Effector memory CD8-positive, alpha-beta T cell (primary cell): ENCODE measurements at regions not wholly inside any gene's neighbourhood (a gene's known extent, or its start where the extent isn't known, plus 50 kb on each side); places are given as distances from the start of the nearest gene placed in this dataset.

Source experiments
- ATAC-seq: fragments of 150-1000 bp; cut with Tn5 transposase; replicated peaks from 2 replicates; pipeline ENCODE4 v1.10.0; 2021; ENCODE audit warnings: mild to moderate bottlenecking, moderate library complexity
- DNase-seq, 3 experiments: peaks; one replicate each; pipeline ENCODE4 v3.0.0; 2021
- H3K27ac Mint-ChIP-seq, 2 donors: one replicate each; pipeline ENCODE4 v1.8.0; 2022; ENCODE audit warnings: mild to moderate bottlenecking in 2 of 2, mixed read lengths in 2 of 2, moderate library complexity in 2 of 2
- H3K27me3 Mint-ChIP-seq, 2 donors: one replicate each; pipeline ENCODE4 v1.8.0; 2022; ENCODE audit warnings: mixed read lengths in 2 of 2
- H3K36me3 Mint-ChIP-seq: one replicate; pipeline ENCODE4 v1.8.0; 2022; ENCODE audit warnings: mild to moderate bottlenecking, moderate library complexity, mixed read lengths; ENCODE audit not compliant: insufficient read depth
- H3K4me1 Mint-ChIP-seq, 2 donors: one replicate each; pipeline ENCODE4 v1.8.0; 2022; ENCODE audit warnings: low read depth in 2 of 2, mixed read lengths in 2 of 2
- H3K4me3 Mint-ChIP-seq, 2 donors: one replicate each; pipeline ENCODE4 v1.8.0; 2022; ENCODE audit warnings: mild to moderate bottlenecking in 2 of 2, mixed read lengths in 2 of 2, moderate library complexity in 2 of 2
- H3K9me3 Mint-ChIP-seq, 2 donors: one replicate each; pipeline ENCODE4 v1.8.0; 2022; ENCODE audit warnings: mixed read lengths in 2 of 2

GRCh38 chr5:152546493-152546892, 141.4 kb upstream of the NMUR2 start:
- ATAC-seq (no peak), DNase-seq (no peak)
- H3K36me3 Mint-ChIP-seq, result no peaks in the 10 kb centered on the region
- H3K4me3 Mint-ChIP-seq, result no peak overlapping the region
- H3K9me3 Mint-ChIP-seq, result no peaks in the 10 kb centered on the region
- H3K4me1 Mint-ChIP-seq, result no peaks in the 10 kb centered on the region
- peaks cover 25 to 42% of the 10 kb centered on the region in 2 donors for H3K27me3 Mint-ChIP-seq
- H3K27ac Mint-ChIP-seq, result no peak overlapping the region

GRCh38 chr5:152547202-152547601, 142.1 kb upstream of the NMUR2 start:
- no peak for DNase-seq
- no peaks in the 10 kb centered on the region for H3K36me3 Mint-ChIP-seq
- H3K9me3 Mint-ChIP-seq, result no peaks in the 10 kb centered on the region
- no peak overlapping the region for H3K4me3 Mint-ChIP-seq
- H3K4me1 Mint-ChIP-seq, result no peaks in the 10 kb centered on the region
- H3K27ac Mint-ChIP-seq, result no peak overlapping the region
- H3K27me3 Mint-ChIP-seq, result peaks cover 18 to 38% of the 10 kb centered on the region in 2 donors
- no peak for ATAC-seq

GRCh38 chr5:152549709-152550108, 144.6 kb upstream of the NMUR2 start:
- ATAC-seq, result no peak
- H3K27me3 Mint-ChIP-seq, result peaks cover 0 to 16% of the 10 kb centered on the region in 2 donors
- no peaks in the 10 kb centered on the region for H3K36me3 Mint-ChIP-seq
- no peaks in the 10 kb centered on the region for H3K9me3 Mint-ChIP-seq
- DNase-seq, result no peak
- no peak overlapping the region for H3K27ac Mint-ChIP-seq
- no peaks in the 10 kb centered on the region for H3K4me1 Mint-ChIP-seq
- no peak overlapping the region for H3K4me3 Mint-ChIP-seq

- H3K36me3 Mint-ChIP-seq, result no peaks in the 10 kb centered on the region
- H3K27ac Mint-ChIP-seq, result no peak overlapping the region
- no peaks in the 10 kb centered on the region for H3K9me3 Mint-ChIP-seq
- ATAC-seq (no peak), DNase-seq (no peak)
- no peaks in the 10 kb centered on the region for H3K4me1 Mint-ChIP-seq
- no peak overlapping the region for H3K4me3 Mint-ChIP-seq
- H3K27me3 Mint-ChIP-seq, result peaks cover 0 to 13% of the 10 kb centered on the region in 2 donors
Measured at GRCh38 chr5:152551061-152551460, 146.0 kb upstream of the NMUR2 start.

GRCh38 chr5:152556784-152557183, 151.7 kb upstream of the NMUR2 start:
- H3K27me3 Mint-ChIP-seq, result no peaks in the 10 kb centered on the region
- ATAC-seq (no peak), DNase-seq (no peak)
- no peak overlapping the region for H3K4me3 Mint-ChIP-seq
- H3K27ac Mint-ChIP-seq, result no peak overlapping the region
- no peaks in the 10 kb centered on the region for H3K4me1 Mint-ChIP-seq
- no peaks in the 10 kb centered on the region for H3K36me3 Mint-ChIP-seq
- H3K9me3 Mint-ChIP-seq, result no peaks in the 10 kb centered on the region

- H3K9me3 Mint-ChIP-seq, result no peaks in the 10 kb centered on the region
- no peak overlapping the region for H3K4me3 Mint-ChIP-seq
- H3K4me1 Mint-ChIP-seq, result no peaks in the 10 kb centered on the region
- H3K36me3 Mint-ChIP-seq, result no peaks in the 10 kb centered on the region
- no peak for ATAC-seq
- DNase-seq, result peak; percentile 17 to 35 (median 20)
- no peaks in the 10 kb centered on the region for H3K27me3 Mint-ChIP-seq
- no peak overlapping the region for H3K27ac Mint-ChIP-seq
Measured at GRCh38 chr5:152560512-152561137, 155.5 kb upstream of the NMUR2 start.

GRCh38 chr5:152568016-152568415, 162.9 kb upstream of the NMUR2 start:
- H3K36me3 Mint-ChIP-seq, result no peaks in the 10 kb centered on the region
- no peak overlapping the region for H3K4me3 Mint-ChIP-seq
- H3K9me3 Mint-ChIP-seq, result no peaks in the 10 kb centered on the region

GRCh38 chr5:152572812-152573211, 167.7 kb upstream of the NMUR2 start:
- DNase-seq, result no peak
- Mint-ChIP-seq H3K9me3 (no peaks in the 10 kb centered on the region), H3K27me3 (peaks cover 0 to 4% of the 10 kb centered on the region in 2 donors), H3K36me3 (no peaks in the 10 kb centered on the region), H3K4me1 (no peaks in the 10 kb centered on the region), H3K27ac (no peak overlapping the region), H3K4me3 (no peak overlapping the region)
- ATAC-seq, result no peak

More at GRCh38 chr5:152568016-152568415, 162.9 kb upstream of the NMUR2 start:
- H3K27me3 Mint-ChIP-seq, result peaks cover 0 to 7% of the 10 kb centered on the region in 2 donors
- no peak overlapping the region for H3K27ac Mint-ChIP-seq
- no peaks in the 10 kb centered on the region for H3K4me1 Mint-ChIP-seq
- no peak for DNase-seq
- ATAC-seq, result no peak

GRCh38 chr5:152584103-152584502, 179.0 kb upstream of the NMUR2 start:
- Mint-ChIP-seq H3K4me3 (no peak overlapping the region), H3K27me3 (peaks cover 18 to 52% of the 10 kb centered on the region in 2 donors), H3K36me3 (no peaks in the 10 kb centered on the region), H3K4me1 (peaks cover 0 to 2% of the 10 kb centered on the region in 2 donors), H3K27ac (no peak overlapping the region), H3K9me3 (peaks cover 0 to under 1% of the 10 kb centered on the region in 2 donors)
- ATAC-seq, result no peak
- DNase-seq, result no peak

- DNase-seq (no peak), ATAC-seq (no peak)
- Mint-ChIP-seq H3K27ac (no peak overlapping the region), H3K27me3 (peaks cover 5 to 12% of the 10 kb centered on the region in 2 donors), H3K4me1 (no peaks in the 10 kb centered on the region), H3K4me3 (no peak overlapping the region), H3K36me3 (no peaks in the 10 kb centered on the region), H3K9me3 (peaks cover 0 to 4% of the 10 kb centered on the region in 2 donors)
Measured at GRCh38 chr5:152592416-152592815, 187.3 kb upstream of the NMUR2 start.

- Mint-ChIP-seq H3K4me1 (no peaks in the 10 kb centered on the region), H3K4me3 (no peak overlapping the region), H3K27ac (no peak overlapping the region), H3K9me3 (peaks cover 0 to 4% of the 10 kb centered on the region in 2 donors), H3K27me3 (peaks cover 5 to 15% of the 10 kb centered on the region in 2 donors), H3K36me3 (no peaks in the 10 kb centered on the region)
- DNase-seq, result no peak
- ATAC-seq, result no peak
Measured at GRCh38 chr5:152593388-152593787, 188.3 kb upstream of the NMUR2 start.

- no peak overlapping the region for H3K27ac Mint-ChIP-seq
Measured at GRCh38 chr5:152595405-152595804, 190.3 kb upstream of the NMUR2 start.

GRCh38 chr5:152599096-152599495, 194.0 kb upstream of the NMUR2 start:
- DNase-seq (no peak), ATAC-seq (no peak)
- peaks cover 5 to 15% of the 10 kb centered on the region in 2 donors for H3K27me3 Mint-ChIP-seq
- no peaks in the 10 kb centered on the region for H3K36me3 Mint-ChIP-seq
- H3K9me3 Mint-ChIP-seq, result no peaks in the 10 kb centered on the region
- no peak overlapping the region for H3K4me3 Mint-ChIP-seq
- H3K27ac Mint-ChIP-seq, result no peak overlapping the region
- H3K4me1 Mint-ChIP-seq, result no peaks in the 10 kb centered on the region

More at GRCh38 chr5:152595405-152595804, 190.3 kb upstream of the NMUR2 start:
- ATAC-seq (no peak), DNase-seq (no peak)
- no peaks in the 10 kb centered on the region for H3K36me3 Mint-ChIP-seq
- no peaks in the 10 kb centered on the region for H3K9me3 Mint-ChIP-seq
- peaks cover 5 to 15% of the 10 kb centered on the region in 2 donors for H3K27me3 Mint-ChIP-seq
- no peaks in the 10 kb centered on the region for H3K4me1 Mint-ChIP-seq
- H3K4me3 Mint-ChIP-seq, result no peak overlapping the region

- DNase-seq (no peak), ATAC-seq (no peak)
- no peaks in the 10 kb centered on the region for H3K4me1 Mint-ChIP-seq
- H3K9me3 Mint-ChIP-seq, result no peaks in the 10 kb centered on the region
- H3K27me3 Mint-ChIP-seq, result peaks cover under 1 to 6% of the 10 kb centered on the region in 2 donors
- no peak overlapping the region for H3K4me3 Mint-ChIP-seq
- H3K36me3 Mint-ChIP-seq, result no peaks in the 10 kb centered on the region
- H3K27ac Mint-ChIP-seq, result no peak overlapping the region
Measured at GRCh38 chr5:152601806-152602732, 197.0 kb upstream of the NMUR2 start.
